Endothelial cell (in vitro differentiated cells): ENCODE measurements at regions not wholly inside any gene's neighbourhood (a gene's known extent, or its start where the extent isn't known, plus 50 kb on each side); places are given as distances from the start of the nearest gene placed in this dataset.

Source experiments
- DNase-seq: peaks from one replicate; pipeline ENCODE4 v3.0.0; 2021; ENCODE audit warnings: low spot score
- H3K27ac Mint-ChIP-seq: one replicate; pipeline ENCODE4 v1.8.0; 2021; ENCODE audit warnings: mixed read lengths, inconsistent platforms; ENCODE audit not compliant: unreplicated experiment
- H3K27me3 Mint-ChIP-seq: one replicate; pipeline ENCODE4 v1.8.0; 2021; ENCODE audit warnings: mild to moderate bottlenecking, moderate library complexity, mixed read lengths, inconsistent platforms; ENCODE audit not compliant: unreplicated experiment
- H3K36me3 Mint-ChIP-seq: one replicate; pipeline ENCODE4 v1.8.0; 2021; ENCODE audit warnings: mild to moderate bottlenecking, low read depth, mixed read lengths, inconsistent platforms; ENCODE audit not compliant: unreplicated experiment
- H3K4me1 Mint-ChIP-seq: one replicate; pipeline ENCODE4 v1.8.0; 2021; ENCODE audit warnings: mild to moderate bottlenecking, mixed read lengths, inconsistent platforms; ENCODE audit not compliant: unreplicated experiment
- H3K4me3 Mint-ChIP-seq: one replicate; pipeline ENCODE4 v1.8.0; 2021; ENCODE audit warnings: mild to moderate bottlenecking, mixed read lengths, inconsistent platforms; ENCODE audit not compliant: unreplicated experiment
- H3K9me3 Mint-ChIP-seq: one replicate; pipeline ENCODE4 v1.8.0; 2021; ENCODE audit warnings: mixed read lengths, inconsistent platforms; ENCODE audit not compliant: unreplicated experiment
- CTCF ChIP-seq: fragments of 200-600 bp; sonication (generic); IDR thresholded peaks from one replicate; pipeline ENCODE4 v1.5.0; 2021; ENCODE audit warnings: antibody characterized with exemption; ENCODE audit not compliant: unreplicated experiment

- Mint-ChIP-seq H3K36me3 (no peaks in the 10 kb centered on the region), H3K4me3 (no peak overlapping the region), H3K4me1 (peaks cover 3% of the 10 kb centered on the region), H3K9me3 (no peaks in the 10 kb centered on the region), H3K27me3 (peaks cover 10% of the 10 kb centered on the region), H3K27ac (no peak overlapping the region)
- DNase-seq: no peak
- no peak for TF ChIP-seq CTCF
These were observed 336.3 kb downstream of the DYSF start for GRCh38 chr2:71789556-71790204.

- Mint-ChIP-seq H3K27me3 (peaks cover 10% of the 10 kb centered on the region), H3K4me3 (no peak overlapping the region), H3K4me1 (peaks cover 3% of the 10 kb centered on the region), H3K9me3 (no peaks in the 10 kb centered on the region), H3K27ac (no peak overlapping the region), H3K36me3 (no peaks in the 10 kb centered on the region)
- no peak for DNase-seq
- TF ChIP-seq CTCF: no peak
These were observed 335.4 kb downstream of the DYSF start for GRCh38 chr2:71788601-71789240.

- Mint-ChIP-seq H3K4me3 (no peak overlapping the region), H3K9me3 (no peaks in the 10 kb centered on the region), H3K4me1 (peaks cover 3% of the 10 kb centered on the region), H3K27me3 (peaks cover 8% of the 10 kb centered on the region), H3K36me3 (no peaks in the 10 kb centered on the region), H3K27ac (no peak overlapping the region)
- TF ChIP-seq CTCF: no peak
- DNase-seq: no peak
These were observed 334.8 kb downstream of the DYSF start for GRCh38 chr2:71788186-71788525.

- Mint-ChIP-seq H3K9me3 (no peaks in the 10 kb centered on the region), H3K36me3 (no peaks in the 10 kb centered on the region), H3K4me1 (peaks cover 3% of the 10 kb centered on the region), H3K27me3 (peaks cover 6% of the 10 kb centered on the region), H3K27ac (no peak overlapping the region), H3K4me3 (no peak overlapping the region)
- TF ChIP-seq CTCF: no peak
- no peak for DNase-seq
These were observed 334.3 kb downstream of the DYSF start for GRCh38 chr2:71787476-71788185.

GRCh38 chr2:71787108-71787415 is 333.7 kb downstream of the DYSF start:
- no peak for TF ChIP-seq CTCF

More at GRCh38 chr2:71787108-71787415, 333.7 kb downstream of the DYSF start:
- no peaks in the 10 kb centered on the region for H3K9me3 Mint-ChIP-seq
- H3K4me1 Mint-ChIP-seq: peaks cover 3% of the 10 kb centered on the region
- H3K4me3 Mint-ChIP-seq: no peak overlapping the region
- no peaks in the 10 kb centered on the region for H3K36me3 Mint-ChIP-seq
- no peak overlapping the region for H3K27ac Mint-ChIP-seq
- DNase-seq: peak; percentile 2
- H3K27me3 Mint-ChIP-seq: peaks cover under 1% of the 10 kb centered on the region
